ENCODE measurements at regions not wholly inside any gene's neighbourhood (a gene's known extent, or its start where the extent isn't known, plus 50 kb on each side); places are given as distances from the start of the nearest gene placed in this dataset.

DNA sequence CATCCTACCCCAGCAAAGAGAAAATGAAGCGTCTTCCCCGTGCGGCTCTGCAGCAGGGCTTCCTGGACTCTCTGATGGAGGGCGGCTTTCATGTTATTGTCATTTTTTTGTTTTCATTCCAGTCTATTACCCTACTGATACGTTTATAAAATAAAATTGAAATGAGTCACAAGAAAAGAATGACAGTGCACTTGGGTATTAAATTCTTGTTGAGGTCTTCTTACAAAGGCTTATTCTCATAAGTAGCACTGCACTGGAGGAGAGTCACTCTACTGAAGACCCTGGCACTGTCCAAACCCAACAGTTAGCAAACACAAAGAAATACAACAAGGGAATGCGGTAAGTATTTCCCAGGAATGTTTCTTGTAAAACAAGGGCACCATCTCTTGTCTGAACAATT lies 379.3 kb downstream of the MAFB start:
- DNase-seq (ENCODE audit: extremely low read depth in 1 of 11, low read depth in 9 of 11, low spot score in 4 of 11): no peak

GRCh38 chr20:40307997-40308396 lies 381.0 kb downstream of the MAFB start:
- DNase-seq (ENCODE audit: extremely low read depth in 1 of 11, low read depth in 9 of 11, low spot score in 4 of 11): no peak

- DNase-seq (ENCODE audit: extremely low read depth in 1 of 11, low read depth in 9 of 11, low spot score in 4 of 11): no peak
Observed at GRCh38 chr20:40307268-40307667, 381.8 kb downstream of the MAFB start.

DNA sequence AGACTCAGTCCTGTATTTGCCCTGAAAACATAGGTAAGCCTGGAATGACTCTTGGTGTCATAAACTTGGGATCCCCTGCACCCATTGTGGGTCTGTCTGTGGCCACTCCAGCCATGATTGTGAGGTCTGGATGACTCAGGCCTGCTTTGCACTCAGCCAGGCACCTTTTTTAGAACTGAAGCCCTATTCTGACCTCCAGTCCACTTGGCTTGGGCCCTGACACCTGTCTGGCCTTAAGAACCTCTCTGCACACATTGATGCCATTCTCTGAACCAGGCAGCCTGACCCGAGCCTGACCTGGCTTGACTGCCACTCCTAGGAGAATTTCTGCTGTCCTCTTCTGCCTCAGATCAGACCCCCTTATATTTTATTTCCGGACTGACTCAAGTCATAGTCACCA lies 383.7 kb downstream of the MAFB start:
- DNase-seq (ENCODE audit: extremely low read depth in 1 of 11, low read depth in 9 of 11, low spot score in 4 of 11): no peak

GRCh38 chr20:40304119-40304613 lies 384.9 kb downstream of the MAFB start:
- DNase-seq (ENCODE audit: extremely low read depth in 1 of 11, low read depth in 9 of 11, low spot score in 4 of 11): no peak

- no peak for DNase-seq (ENCODE audit: extremely low read depth in 1 of 11, low read depth in 9 of 11, low spot score in 4 of 11)
Observed at GRCh38 chr20:40294747-40295146, 394.3 kb downstream of the MAFB start.

- DNase-seq (ENCODE audit: extremely low read depth in 1 of 11, low read depth in 9 of 11, low spot score in 4 of 11): no peak
Observed at GRCh38 chr20:40294175-40294574, 394.9 kb downstream of the MAFB start.

GRCh38 chr20:40293740-40294139 lies 395.3 kb downstream of the MAFB start:
- no peak for DNase-seq (ENCODE audit: extremely low read depth in 1 of 11, low read depth in 9 of 11, low spot score in 4 of 11)

DNA sequence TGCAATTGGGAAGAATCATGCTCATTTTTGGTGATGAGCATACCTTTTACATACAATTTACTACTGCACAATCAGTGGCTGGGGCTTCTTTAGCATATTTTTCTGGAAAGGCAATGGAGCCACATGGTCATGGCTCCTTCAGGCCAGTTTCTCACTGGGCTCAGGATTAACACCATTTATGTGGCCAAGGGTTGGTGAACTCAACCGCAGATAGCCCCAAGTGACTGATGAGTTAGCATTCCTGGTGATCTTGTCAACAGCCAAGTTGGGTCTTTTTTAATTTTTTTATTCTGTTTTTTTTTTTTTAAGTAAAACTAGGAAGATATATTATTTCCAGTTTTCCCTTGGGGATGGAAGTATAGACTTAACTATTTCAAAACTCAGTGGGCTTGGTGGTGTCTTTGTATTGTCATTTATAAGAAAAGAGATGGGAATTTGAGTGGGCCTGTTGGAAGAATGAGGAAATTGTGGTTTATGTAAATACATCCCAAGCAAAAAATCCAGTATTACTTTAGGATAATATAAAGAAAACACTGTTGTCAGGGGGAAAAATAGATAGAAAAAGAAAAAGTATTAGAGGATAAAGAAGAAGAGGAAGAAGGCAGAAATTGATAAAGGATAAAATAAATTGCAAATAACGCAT lies 397.4 kb downstream of the MAFB start:
- DNase-seq (ENCODE audit: extremely low read depth in 1 of 11, low read depth in 9 of 11, low spot score in 4 of 11): no peak

GRCh38 chr20:40287683-40288082 lies 401.4 kb downstream of the MAFB start:
- DNase-seq (ENCODE audit: extremely low read depth in 1 of 11, low read depth in 9 of 11, low spot score in 4 of 11): no peak

- DNase-seq (ENCODE audit: extremely low read depth in 1 of 11, low read depth in 9 of 11, low spot score in 4 of 11): peak in 2 of 11 donors; percentile 23 to 40
Observed at GRCh38 chr20:40286975-40287531, 402.0 kb downstream of the MAFB start.

DNA sequence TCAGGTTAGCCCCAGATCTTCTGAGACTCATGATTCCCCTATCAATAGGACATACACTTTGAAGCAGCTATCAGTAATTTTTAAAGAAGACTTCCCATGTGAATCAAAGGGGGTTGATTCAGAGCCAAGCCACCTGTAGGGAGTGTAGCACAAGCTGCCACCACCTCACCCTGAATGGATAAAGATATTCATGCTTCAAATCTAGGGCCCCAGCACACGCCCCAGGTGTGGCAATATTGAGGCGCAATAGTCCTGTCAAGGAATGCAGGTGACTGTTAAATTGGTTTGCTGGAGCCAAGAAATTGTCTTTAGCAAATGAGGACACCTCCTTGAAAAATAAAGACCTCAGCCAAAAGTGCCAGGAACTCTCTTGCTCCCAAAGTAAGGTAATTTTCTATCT lies 404.4 kb downstream of the MAFB start:
- DNase-seq (ENCODE audit: extremely low read depth in 1 of 11, low read depth in 9 of 11, low spot score in 4 of 11): no peak

DNA sequence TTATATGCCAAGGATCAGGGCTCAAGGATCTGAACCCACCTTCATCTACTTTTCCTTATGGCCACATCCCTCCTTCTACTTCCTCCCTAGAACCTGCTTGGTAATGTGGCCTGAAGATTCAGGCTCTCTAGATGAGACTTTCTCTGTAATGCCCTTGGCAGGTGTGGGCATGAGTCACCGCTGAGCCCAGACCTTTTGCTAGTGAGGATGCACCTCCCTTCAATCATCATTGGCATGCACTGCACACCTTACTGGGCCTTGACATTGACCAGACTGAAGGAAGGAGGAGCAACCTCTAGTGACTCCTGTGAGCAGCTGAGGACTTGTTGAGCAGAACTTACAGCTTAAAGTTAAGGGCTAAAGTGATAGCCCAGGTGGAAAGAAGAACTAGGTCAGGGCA lies 405.3 kb downstream of the MAFB start:
- DNase-seq (ENCODE audit: extremely low read depth in 1 of 11, low read depth in 9 of 11, low spot score in 4 of 11): no peak

DNA sequence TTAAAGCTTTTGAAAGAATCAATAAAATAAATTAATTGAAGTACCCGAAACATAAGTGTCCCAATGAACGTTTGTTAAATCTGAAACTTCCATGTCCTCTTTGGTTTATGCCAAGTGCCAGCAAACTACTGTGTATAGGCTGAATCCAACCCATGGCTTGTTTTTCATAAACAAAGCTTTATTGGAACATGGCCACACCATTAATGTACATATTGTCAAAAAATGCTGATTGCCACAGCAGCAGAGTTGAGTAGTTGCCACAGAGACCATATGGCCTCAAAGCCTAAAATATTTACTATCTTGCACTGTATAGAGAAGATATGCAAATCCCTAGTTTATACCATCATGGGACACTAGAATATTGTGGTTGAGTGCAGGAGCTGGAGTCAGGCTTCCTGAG lies 406.1 kb downstream of the MAFB start:
- no peak for DNase-seq (ENCODE audit: extremely low read depth in 1 of 11, low read depth in 9 of 11, low spot score in 4 of 11)

DNA sequence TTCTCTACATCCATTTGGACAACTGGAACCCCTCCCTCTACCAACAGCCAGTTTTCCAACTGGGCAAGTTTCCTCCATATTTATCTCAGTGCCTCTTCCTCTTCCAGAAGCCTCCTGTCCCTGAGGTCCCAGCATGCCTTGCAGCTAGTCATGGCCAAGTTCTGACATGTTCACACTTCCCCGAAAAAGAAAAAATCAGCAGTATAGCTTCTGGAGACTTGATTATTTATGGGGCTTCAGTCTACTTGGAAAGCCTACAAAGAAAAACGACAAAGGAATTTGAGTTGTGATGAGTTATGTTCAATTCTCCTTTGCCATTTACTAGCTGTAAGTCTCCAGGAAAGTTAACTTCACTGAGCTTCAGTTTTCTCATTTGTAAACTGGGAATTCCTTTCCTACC lies 406.5 kb downstream of the MAFB start:
- peak in 3 of 11 donors; percentile 26 to 60 (median 44) for DNase-seq (ENCODE audit: extremely low read depth in 1 of 11, low read depth in 9 of 11, low spot score in 4 of 11)

DNA sequence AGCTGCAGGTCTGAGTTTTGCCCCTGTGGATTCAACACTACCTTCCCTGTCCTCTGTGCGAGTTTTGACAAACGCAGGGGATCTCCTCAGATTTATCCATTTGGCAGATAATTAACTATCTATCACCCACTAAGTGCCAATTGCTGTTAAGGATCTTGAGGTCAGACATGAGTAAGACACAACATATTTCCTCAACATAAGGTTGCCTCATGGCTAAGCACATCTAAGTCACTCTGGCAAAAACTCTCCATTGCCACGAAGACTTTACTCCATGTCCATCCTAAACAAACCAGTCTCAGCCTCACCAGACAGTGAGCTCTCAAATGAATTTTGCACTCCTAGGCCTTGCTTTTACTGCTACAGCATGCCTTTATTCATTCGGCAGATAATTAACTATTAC lies 408.4 kb downstream of the MAFB start:
- DNase-seq (ENCODE audit: extremely low read depth in 1 of 11, low read depth in 9 of 11, low spot score in 4 of 11): no peak

GRCh38 chr20:40279390-40279789 lies 409.6 kb downstream of the MAFB start:
- peak in 2 of 11 donors; percentile 30 to 36 for DNase-seq (ENCODE audit: extremely low read depth in 1 of 11, low read depth in 9 of 11, low spot score in 4 of 11)

- no peak for DNase-seq (ENCODE audit: extremely low read depth in 1 of 11, low read depth in 9 of 11, low spot score in 4 of 11)
Observed at GRCh38 chr20:40278673-40279072, 410.4 kb downstream of the MAFB start.

DNA sequence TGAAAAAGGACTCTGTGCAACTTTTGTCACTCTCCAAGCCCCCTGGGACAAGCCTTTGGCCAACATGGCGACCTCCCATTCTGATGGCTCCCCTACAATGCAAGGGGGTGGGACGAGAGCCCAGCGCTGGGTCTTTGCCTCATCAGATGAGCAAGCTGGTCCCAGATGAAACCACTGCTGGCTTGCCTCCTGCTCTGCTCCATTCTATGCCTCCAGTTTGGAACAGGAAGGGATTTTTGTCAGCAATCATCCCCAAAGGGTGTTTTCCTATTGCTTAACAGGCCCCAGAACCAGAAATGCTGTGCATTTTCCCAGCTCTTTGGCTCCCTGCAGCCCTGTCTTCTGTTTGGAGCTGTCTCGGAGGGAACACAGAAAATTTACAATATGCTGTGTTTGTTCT lies 412.7 kb downstream of the MAFB start:
- DNase-seq (ENCODE audit: extremely low read depth in 1 of 11, low read depth in 9 of 11, low spot score in 4 of 11): no peak

- DNase-seq (ENCODE audit: extremely low read depth in 1 of 11, low read depth in 9 of 11, low spot score in 4 of 11): no peak
Observed at GRCh38 chr20:40275738-40276137, 413.3 kb downstream of the MAFB start.

- peak in 1 of 11 donors; percentile 37 for DNase-seq (ENCODE audit: extremely low read depth in 1 of 11, low read depth in 9 of 11, low spot score in 4 of 11)
Observed at GRCh38 chr20:40274912-40275533, 414.0 kb downstream of the MAFB start.

Data from renal cortex interstitium (tissue), 11 donors.